AG09319 (cell line): ENCODE measurements at regions not wholly inside any gene's neighbourhood (a gene's known extent, or its start where the extent isn't known, plus 50 kb on each side); places are given as distances from the start of the nearest gene placed in this dataset.

Experiments used
- DNase-seq: peaks from one replicate; pipeline ENCODE4 v3.0.0-alpha.2; 2010; ENCODE audit warnings: low read depth; ENCODE audit errors: extremely low read depth
- CTCF ChIP-seq: IDR thresholded peaks from 2 replicates; pipeline ENCODE4 v1.5.1; 2011; ENCODE audit warnings: low read depth, mild to moderate bottlenecking, inconsistent platforms, low read length, moderate library complexity

DNA sequence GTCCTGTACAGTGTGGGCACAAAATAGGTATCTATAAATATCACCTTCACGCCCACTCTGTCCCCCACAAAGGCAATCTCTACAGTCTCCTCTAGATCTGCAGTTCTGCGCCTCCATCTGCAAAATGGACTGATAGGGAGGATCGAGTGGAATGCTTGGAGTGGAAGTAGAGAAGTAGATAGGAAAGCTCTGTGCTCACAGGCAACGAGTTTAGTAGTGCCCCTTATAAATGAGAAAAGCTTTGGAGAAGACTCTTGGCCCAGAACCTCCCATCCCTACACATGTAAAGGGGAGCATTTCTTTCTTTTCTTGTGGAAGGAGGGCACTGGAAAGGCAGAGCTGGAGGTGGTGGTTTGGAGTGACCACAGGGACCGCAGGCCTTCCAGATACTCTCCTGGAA, 88.5 kb downstream of the ZNF621 start:
- TF ChIP-seq CTCF: no peak
- DNase-seq: no peak

GRCh38 chr3:40615110-40615915, 90.6 kb downstream of the ZNF621 start:
- TF ChIP-seq CTCF: no peak

DNA sequence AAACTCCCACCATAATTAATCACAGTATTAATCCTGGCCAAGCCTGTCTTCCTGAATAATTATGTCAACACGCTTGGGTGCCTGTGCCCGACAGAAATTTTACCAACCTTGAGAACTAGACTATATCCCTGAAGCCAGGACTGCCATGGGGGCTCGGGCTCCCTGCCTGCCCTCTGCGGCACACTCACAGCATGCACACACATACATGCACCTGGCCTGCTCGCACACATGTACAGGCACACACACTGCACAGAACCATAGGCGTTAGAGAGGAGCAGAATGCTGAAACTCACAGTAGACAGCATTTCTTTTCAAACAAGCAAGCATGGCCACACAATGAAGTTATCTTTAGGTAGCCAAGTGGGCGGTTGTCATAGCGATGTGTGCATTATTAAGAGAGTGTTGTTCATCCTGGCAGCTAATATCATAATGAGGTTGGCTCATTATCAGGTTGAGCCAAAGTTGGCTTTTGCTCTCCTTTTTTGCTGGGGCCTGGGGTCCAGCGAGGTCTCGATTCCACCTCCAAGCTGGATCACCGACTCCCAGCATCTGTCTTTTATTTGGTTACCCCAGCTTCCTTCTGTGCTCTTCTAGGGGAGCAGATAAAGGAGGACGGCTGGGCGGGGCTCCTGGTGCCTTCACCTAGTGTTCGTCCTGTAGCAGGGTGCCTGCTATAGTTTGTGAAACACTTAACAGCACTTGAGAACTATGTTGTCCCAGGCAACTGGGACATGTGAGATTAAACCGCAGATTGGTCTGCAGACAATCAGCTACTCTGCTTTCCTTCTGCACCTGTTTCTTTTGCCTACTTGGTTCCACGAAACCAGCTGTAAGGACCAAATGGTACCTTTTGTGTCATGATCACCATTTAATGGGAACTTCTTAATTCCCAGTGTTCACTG, 91.4 kb downstream of the ZNF621 start:
- no peak for TF ChIP-seq CTCF

More at GRCh38 chr3:40615110-40615915, 90.6 kb downstream of the ZNF621 start:
- no peak for DNase-seq

GRCh38 chr3:40617084-40617483, 92.3 kb downstream of the ZNF621 start:
- no peak for DNase-seq
- TF ChIP-seq CTCF: no peak

More for the DNA sequence above, 91.4 kb downstream of the ZNF621 start:
- no peak for DNase-seq

DNA sequence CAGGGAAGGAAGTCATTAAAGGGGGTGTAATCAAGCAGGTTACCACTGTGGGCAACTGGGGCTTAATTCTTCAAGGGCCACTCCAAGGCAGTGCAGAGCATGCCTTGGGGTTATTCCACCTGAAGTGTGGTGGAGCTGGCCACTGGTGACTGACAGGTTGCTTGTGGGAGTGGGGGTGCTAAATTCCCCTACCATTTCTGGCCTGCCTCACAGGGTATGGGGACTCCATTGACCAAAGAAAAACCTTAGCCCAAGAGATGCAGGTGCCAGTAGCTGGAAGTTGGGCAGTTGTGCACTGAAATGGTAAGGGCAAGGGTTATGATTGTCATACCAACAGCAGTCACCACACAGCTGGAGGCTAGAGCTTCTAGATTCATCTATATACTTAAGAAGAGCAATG, 93.4 kb downstream of the ZNF621 start:
- no peak for DNase-seq
- TF ChIP-seq CTCF: no peak

DNA sequence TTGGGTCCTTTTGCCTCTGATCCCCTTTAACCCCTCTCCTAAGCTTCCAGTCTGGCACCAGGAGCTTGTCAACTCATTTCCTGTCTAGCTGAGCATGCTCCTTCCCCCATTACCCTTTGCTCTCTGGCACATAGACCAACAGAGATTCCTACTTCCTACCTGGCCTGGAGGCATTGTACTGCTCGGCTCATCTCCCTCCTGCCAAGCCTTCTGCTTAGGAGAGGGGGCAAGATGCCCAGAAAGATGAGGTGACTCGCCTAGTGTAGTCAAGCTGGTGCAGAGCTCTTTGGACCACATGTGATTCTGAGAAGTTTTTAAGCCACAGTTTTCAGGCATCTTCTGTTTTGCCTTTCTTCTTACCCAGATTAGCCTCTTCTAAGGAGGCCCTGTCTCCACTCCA, 95.4 kb downstream of the ZNF621 start:
- TF ChIP-seq CTCF: no peak
- DNase-seq: no peak

GRCh38 chr3:40621252-40621651, 96.5 kb downstream of the ZNF621 start:
- DNase-seq: no peak
- TF ChIP-seq CTCF: no peak
